HuH-7.5 (cell line): ENCODE measurements at regions not wholly inside any gene's neighbourhood (a gene's known extent, or its start where the extent isn't known, plus 50 kb on each side); places are given as distances from the start of the nearest gene placed in this dataset.
A peak's percentile ranks its signal among the peaks of the same experiment; 100 is the strongest.

Source experiments
- DNase-seq: peaks from one replicate; pipeline ENCODE4 v3.0.0; 2011; ENCODE audit warnings: low spot score

- no peak for DNase-seq
Observed at GRCh38 chr6:95357380-95358020, 219.8 kb upstream of the MANEA start.

- DNase-seq = peak; percentile 3
Observed at GRCh38 chr6:95364016-95364604, 213.2 kb upstream of the MANEA start.

GRCh38 chr6:95365454-95365853 lies 211.9 kb upstream of the MANEA start:
- no peak for DNase-seq

GRCh38 chr6:95366414-95366813 lies 210.9 kb upstream of the MANEA start:
- no peak for DNase-seq

- DNase-seq = no peak
Observed at GRCh38 chr6:95383878-95384277, 193.5 kb upstream of the MANEA start.

GRCh38 chr6:95384988-95385387 lies 192.3 kb upstream of the MANEA start:
- DNase-seq = no peak

GRCh38 chr6:95387845-95388244 lies 189.5 kb upstream of the MANEA start:
- no peak for DNase-seq

- DNase-seq = no peak
Observed at GRCh38 chr6:95404777-95405176, 172.6 kb upstream of the MANEA start.

GRCh38 chr6:95408111-95408510 lies 169.2 kb upstream of the MANEA start:
- no peak for DNase-seq

- no peak for DNase-seq
Observed at GRCh38 chr6:95410168-95410567, 167.2 kb upstream of the MANEA start.

GRCh38 chr6:95413789-95414188 lies 163.5 kb upstream of the MANEA start:
- no peak for DNase-seq

- no peak for DNase-seq
Observed at GRCh38 chr6:95417856-95418255, 159.5 kb upstream of the MANEA start.

- DNase-seq = no peak
Observed at GRCh38 chr6:95420792-95421191, 156.5 kb upstream of the MANEA start.

GRCh38 chr6:95423331-95423730 lies 154.0 kb upstream of the MANEA start:
- no peak for DNase-seq

- peak; percentile 3 for DNase-seq
Observed at GRCh38 chr6:95431637-95432228, 145.6 kb upstream of the MANEA start.

GRCh38 chr6:95439741-95440140 lies 137.6 kb upstream of the MANEA start:
- DNase-seq = no peak

GRCh38 chr6:95448208-95448607 lies 129.1 kb upstream of the MANEA start:
- DNase-seq = no peak

GRCh38 chr6:95469511-95469910 lies 107.8 kb upstream of the MANEA start:
- DNase-seq = no peak

- no peak for DNase-seq
Observed at GRCh38 chr6:95478941-95479340, 98.4 kb upstream of the MANEA start.

- no peak for DNase-seq
Observed at GRCh38 chr6:95487817-95488216, 89.5 kb upstream of the MANEA start.

GRCh38 chr6:95489185-95489863 lies 88.0 kb upstream of the MANEA start:
- DNase-seq = no peak

- no peak for DNase-seq
Observed at GRCh38 chr6:95496769-95497426, 80.4 kb upstream of the MANEA start.
